ENCODE measurements at regions not wholly inside any gene's neighbourhood (a gene's known extent, or its start where the extent isn't known, plus 50 kb on each side); places are given as distances from the start of the nearest gene placed in this dataset.

- H3K36me3 ChIP-seq (ENCODE audit: control insufficient read depth, insufficient read depth, low read length), result no peaks in the 10 kb centered on the region
- H3K9me3 ChIP-seq (ENCODE audit: control insufficient read depth, insufficient read depth, low read length), result no peaks in the 10 kb centered on the region
- H3K4me1 ChIP-seq (ENCODE audit: control insufficient read depth, insufficient read depth, low read length), result no peaks in the 10 kb centered on the region
- H3K27me3 ChIP-seq (ENCODE audit: control insufficient read depth, insufficient read depth, low read length), result no peaks in the 10 kb centered on the region
- H3K4me3 ChIP-seq (ENCODE audit: low read depth, low read length), result no peak overlapping the region
- no peak overlapping the region for H3K9ac ChIP-seq (ENCODE audit: low read depth, low read length)
These were observed 530.2 kb downstream of the HTR7 start for GRCh38 chr10:90327611-90328010.

- Histone ChIP-seq H3K27me3 (ENCODE audit: control insufficient read depth, insufficient read depth, low read length) (no peaks in the 10 kb centered on the region), H3K4me1 (ENCODE audit: control insufficient read depth, insufficient read depth, low read length) (no peaks in the 10 kb centered on the region), H3K9me3 (ENCODE audit: control insufficient read depth, insufficient read depth, low read length) (no peaks in the 10 kb centered on the region), H3K9ac (ENCODE audit: low read depth, low read length) (no peak overlapping the region), H3K4me3 (ENCODE audit: low read depth, low read length) (no peak overlapping the region), H3K36me3 (ENCODE audit: control insufficient read depth, insufficient read depth, low read length) (no peaks in the 10 kb centered on the region)
These were observed 529.4 kb downstream of the HTR7 start for GRCh38 chr10:90328459-90328858.

- Histone ChIP-seq H3K9ac (ENCODE audit: low read depth, low read length) (no peak overlapping the region), H3K4me3 (ENCODE audit: low read depth, low read length) (no peak overlapping the region), H3K9me3 (ENCODE audit: control insufficient read depth, insufficient read depth, low read length) (no peaks in the 10 kb centered on the region), H3K4me1 (ENCODE audit: control insufficient read depth, insufficient read depth, low read length) (no peaks in the 10 kb centered on the region), H3K27me3 (ENCODE audit: control insufficient read depth, insufficient read depth, low read length) (no peaks in the 10 kb centered on the region), H3K36me3 (ENCODE audit: control insufficient read depth, insufficient read depth, low read length) (no peaks in the 10 kb centered on the region)
These were observed 528.9 kb downstream of the HTR7 start for GRCh38 chr10:90328896-90329295.

- no peaks in the 10 kb centered on the region for H3K27me3 ChIP-seq (ENCODE audit: control insufficient read depth, insufficient read depth, low read length)
- H3K9me3 ChIP-seq (ENCODE audit: control insufficient read depth, insufficient read depth, low read length), result no peaks in the 10 kb centered on the region
- no peak overlapping the region for H3K4me3 ChIP-seq (ENCODE audit: low read depth, low read length)
- H3K4me1 ChIP-seq (ENCODE audit: control insufficient read depth, insufficient read depth, low read length), result no peaks in the 10 kb centered on the region
- H3K36me3 ChIP-seq (ENCODE audit: control insufficient read depth, insufficient read depth, low read length), result no peaks in the 10 kb centered on the region
- H3K9ac ChIP-seq (ENCODE audit: low read depth, low read length), result no peak overlapping the region
These were observed 520.5 kb downstream of the HTR7 start for GRCh38 chr10:90337316-90337715.

GRCh38 chr10:90342480-90342879, 515.4 kb downstream of the HTR7 start:
- Histone ChIP-seq H3K4me1 (ENCODE audit: control insufficient read depth, insufficient read depth, low read length) (peaks cover 3% of the 10 kb centered on the region), H3K9me3 (ENCODE audit: control insufficient read depth, insufficient read depth, low read length) (no peaks in the 10 kb centered on the region), H3K9ac (ENCODE audit: low read depth, low read length) (no peak overlapping the region), H3K27me3 (ENCODE audit: control insufficient read depth, insufficient read depth, low read length) (no peaks in the 10 kb centered on the region), H3K4me3 (ENCODE audit: low read depth, low read length) (no peak overlapping the region), H3K36me3 (ENCODE audit: control insufficient read depth, insufficient read depth, low read length) (no peaks in the 10 kb centered on the region)

GRCh38 chr10:90344226-90344625, 513.6 kb downstream of the HTR7 start:
- no peaks in the 10 kb centered on the region for H3K36me3 ChIP-seq (ENCODE audit: control insufficient read depth, insufficient read depth, low read length)
- no peaks in the 10 kb centered on the region for H3K9me3 ChIP-seq (ENCODE audit: control insufficient read depth, insufficient read depth, low read length)
- H3K4me1 ChIP-seq (ENCODE audit: control insufficient read depth, insufficient read depth, low read length), result peaks cover 3% of the 10 kb centered on the region
- H3K4me3 ChIP-seq (ENCODE audit: low read depth, low read length), result no peak overlapping the region
- H3K9ac ChIP-seq (ENCODE audit: low read depth, low read length), result no peak overlapping the region
- H3K27me3 ChIP-seq (ENCODE audit: control insufficient read depth, insufficient read depth, low read length), result no peaks in the 10 kb centered on the region

- H3K9ac ChIP-seq (ENCODE audit: low read depth, low read length), result no peak overlapping the region
- no peaks in the 10 kb centered on the region for H3K36me3 ChIP-seq (ENCODE audit: control insufficient read depth, insufficient read depth, low read length)
- no peak overlapping the region for H3K4me3 ChIP-seq (ENCODE audit: low read depth, low read length)
- no peaks in the 10 kb centered on the region for H3K27me3 ChIP-seq (ENCODE audit: control insufficient read depth, insufficient read depth, low read length)
- peaks cover 3% of the 10 kb centered on the region for H3K4me1 ChIP-seq (ENCODE audit: control insufficient read depth, insufficient read depth, low read length)
- no peaks in the 10 kb centered on the region for H3K9me3 ChIP-seq (ENCODE audit: control insufficient read depth, insufficient read depth, low read length)
These were observed 510.6 kb downstream of the HTR7 start for GRCh38 chr10:90347239-90347638.

GRCh38 chr10:90350122-90350521, 507.7 kb downstream of the HTR7 start:
- no peaks in the 10 kb centered on the region for H3K27me3 ChIP-seq (ENCODE audit: control insufficient read depth, insufficient read depth, low read length)
- H3K4me3 ChIP-seq (ENCODE audit: low read depth, low read length), result no peak overlapping the region
- H3K9ac ChIP-seq (ENCODE audit: low read depth, low read length), result no peak overlapping the region
- H3K4me1 ChIP-seq (ENCODE audit: control insufficient read depth, insufficient read depth, low read length), result no peaks in the 10 kb centered on the region
- H3K36me3 ChIP-seq (ENCODE audit: control insufficient read depth, insufficient read depth, low read length), result no peaks in the 10 kb centered on the region
- H3K9me3 ChIP-seq (ENCODE audit: control insufficient read depth, insufficient read depth, low read length), result no peaks in the 10 kb centered on the region

- Histone ChIP-seq H3K36me3 (ENCODE audit: control insufficient read depth, insufficient read depth, low read length) (no peaks in the 10 kb centered on the region), H3K27me3 (ENCODE audit: control insufficient read depth, insufficient read depth, low read length) (no peaks in the 10 kb centered on the region), H3K4me1 (ENCODE audit: control insufficient read depth, insufficient read depth, low read length) (no peaks in the 10 kb centered on the region), H3K9me3 (ENCODE audit: control insufficient read depth, insufficient read depth, low read length) (no peaks in the 10 kb centered on the region), H3K4me3 (ENCODE audit: low read depth, low read length) (no peak overlapping the region), H3K9ac (ENCODE audit: low read depth, low read length) (no peak overlapping the region)
These were observed 505.6 kb downstream of the HTR7 start for GRCh38 chr10:90352288-90352687.

GRCh38 chr10:90354914-90355313, 502.9 kb downstream of the HTR7 start:
- H3K27me3 ChIP-seq (ENCODE audit: control insufficient read depth, insufficient read depth, low read length), result no peaks in the 10 kb centered on the region
- no peak overlapping the region for H3K9ac ChIP-seq (ENCODE audit: low read depth, low read length)
- no peaks in the 10 kb centered on the region for H3K36me3 ChIP-seq (ENCODE audit: control insufficient read depth, insufficient read depth, low read length)
- no peaks in the 10 kb centered on the region for H3K9me3 ChIP-seq (ENCODE audit: control insufficient read depth, insufficient read depth, low read length)
- H3K4me3 ChIP-seq (ENCODE audit: low read depth, low read length), result no peak overlapping the region
- H3K4me1 ChIP-seq (ENCODE audit: control insufficient read depth, insufficient read depth, low read length), result no peaks in the 10 kb centered on the region

GRCh38 chr10:90363799-90364483, 493.9 kb downstream of the HTR7 start:
- H3K4me3 ChIP-seq (ENCODE audit: low read depth, low read length), result no peak overlapping the region
- peaks cover 12% of the 10 kb centered on the region for H3K4me1 ChIP-seq (ENCODE audit: control insufficient read depth, insufficient read depth, low read length)
- no peaks in the 10 kb centered on the region for H3K27me3 ChIP-seq (ENCODE audit: control insufficient read depth, insufficient read depth, low read length)
- no peaks in the 10 kb centered on the region for H3K9me3 ChIP-seq (ENCODE audit: control insufficient read depth, insufficient read depth, low read length)
- H3K36me3 ChIP-seq (ENCODE audit: control insufficient read depth, insufficient read depth, low read length), result no peaks in the 10 kb centered on the region
- no peak overlapping the region for H3K9ac ChIP-seq (ENCODE audit: low read depth, low read length)

- H3K4me3 ChIP-seq (ENCODE audit: low read depth, low read length), result no peak overlapping the region
- H3K9me3 ChIP-seq (ENCODE audit: control insufficient read depth, insufficient read depth, low read length), result no peaks in the 10 kb centered on the region
- no peaks in the 10 kb centered on the region for H3K4me1 ChIP-seq (ENCODE audit: control insufficient read depth, insufficient read depth, low read length)
- no peaks in the 10 kb centered on the region for H3K27me3 ChIP-seq (ENCODE audit: control insufficient read depth, insufficient read depth, low read length)
- H3K36me3 ChIP-seq (ENCODE audit: control insufficient read depth, insufficient read depth, low read length), result no peaks in the 10 kb centered on the region
- no peak overlapping the region for H3K9ac ChIP-seq (ENCODE audit: low read depth, low read length)
These were observed 485.4 kb downstream of the HTR7 start for GRCh38 chr10:90372451-90372850.
